ENCODE measurements at regions not wholly inside any gene's neighbourhood (a gene's known extent, or its start where the extent isn't known, plus 50 kb on each side); places are given as distances from the start of the nearest gene placed in this dataset.

DNA sequence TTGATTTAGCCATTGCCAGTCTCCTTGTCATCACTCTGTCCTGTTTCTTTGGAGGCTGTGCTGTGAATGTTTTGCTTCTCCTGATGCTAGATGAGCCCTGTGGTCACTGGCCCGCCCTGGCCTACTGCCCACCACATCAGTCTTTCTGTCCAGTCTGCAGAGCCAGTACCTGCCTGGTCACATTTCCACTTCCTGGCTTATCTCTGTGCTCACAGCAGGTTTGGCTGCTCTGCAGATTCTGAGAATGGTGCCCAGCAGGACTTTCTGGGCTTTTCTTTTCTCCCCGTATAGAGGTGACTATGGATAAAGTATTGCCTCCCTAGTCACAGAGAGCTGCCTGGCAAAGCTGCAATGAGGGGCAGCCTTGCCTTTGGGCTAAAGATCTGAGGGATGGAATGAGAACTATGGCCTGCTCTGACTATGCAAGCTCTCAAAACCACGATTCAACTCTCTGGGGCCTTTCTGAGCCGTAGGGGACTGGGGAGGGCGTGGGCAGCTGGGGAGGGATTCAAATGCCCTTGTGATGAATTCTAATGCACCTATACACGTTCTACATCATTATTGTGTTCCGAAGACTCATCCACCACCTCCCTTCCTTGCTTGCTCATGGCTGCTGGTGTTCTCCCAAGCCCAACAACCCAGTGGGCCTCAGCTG is 410.4 kb upstream of the NPVF start:
- Histone ChIP-seq H3K27ac (replicated peaks) (peak overlapping the region; percentile 63), H3K36me3 (no peaks in the 10 kb centered on the region), H3K27me3 (ENCODE audit: low read depth) (no peaks in the 10 kb centered on the region), H3K4me3 (no peak overlapping the region), H3K9me3 (replicated peaks) (no peaks in the 10 kb centered on the region), H3K4me1 (peaks cover 27% of the 10 kb centered on the region)
- intact Hi-C loops (cut with micrococcal nuclease): no loop called here
- DNase-seq: no peak
- TF ChIP-seq CTCF (IDR thresholded peaks at IDR 0.05; ENCODE audit: borderline replicate concordance): no peak

DNA sequence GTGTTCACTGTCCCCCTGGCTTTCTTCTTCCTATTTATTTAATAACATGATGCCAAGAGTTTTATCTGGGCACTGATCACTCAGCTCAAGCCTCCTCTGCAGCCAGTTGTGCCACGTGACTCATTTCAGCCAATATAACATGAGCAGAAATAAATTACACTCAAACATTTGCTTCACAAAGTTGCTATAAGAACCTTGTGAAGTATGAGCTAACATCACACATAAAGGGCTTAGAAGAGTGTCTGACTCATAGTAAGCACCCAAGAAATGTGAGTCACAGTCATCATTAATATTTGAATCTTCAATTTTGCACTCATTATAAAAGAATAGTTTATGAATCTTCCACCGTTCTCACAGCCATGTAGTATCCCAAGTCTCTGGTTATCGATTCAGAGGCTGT is 414.6 kb upstream of the NPVF start:
- intact Hi-C loops (cut with micrococcal nuclease): no loop called here
- H3K36me3 ChIP-seq: no peaks in the 10 kb centered on the region
- no peaks in the 10 kb centered on the region for H3K9me3 ChIP-seq (replicated peaks)
- no peak overlapping the region for H3K27ac ChIP-seq (replicated peaks)
- peaks cover 7% of the 10 kb centered on the region for H3K4me1 ChIP-seq
- no peak for DNase-seq
- no peak for TF ChIP-seq CTCF (IDR thresholded peaks at IDR 0.05; ENCODE audit: borderline replicate concordance)
- no peaks in the 10 kb centered on the region for H3K27me3 ChIP-seq (ENCODE audit: low read depth)
- H3K4me3 ChIP-seq: no peak overlapping the region

GRCh38 chr7:25643286-25643685 is 415.0 kb upstream of the NPVF start:
- no peaks in the 10 kb centered on the region for H3K36me3 ChIP-seq
- DNase-seq: no peak
- H3K27ac ChIP-seq (replicated peaks): no peak overlapping the region
- H3K4me1 ChIP-seq: peaks cover 3% of the 10 kb centered on the region
- H3K27me3 ChIP-seq (ENCODE audit: low read depth): no peaks in the 10 kb centered on the region
- no peaks in the 10 kb centered on the region for H3K9me3 ChIP-seq (replicated peaks)
- no peak for TF ChIP-seq CTCF (IDR thresholded peaks at IDR 0.05; ENCODE audit: borderline replicate concordance)
- no peak overlapping the region for H3K4me3 ChIP-seq
- intact Hi-C loops (cut with micrococcal nuclease): no loop called here

GRCh38 chr7:25643770-25644394 is 415.6 kb upstream of the NPVF start:
- Histone ChIP-seq H3K9me3 (replicated peaks) (no peaks in the 10 kb centered on the region), H3K27ac (replicated peaks) (peak overlapping the region; percentile 40), H3K27me3 (ENCODE audit: low read depth) (no peaks in the 10 kb centered on the region), H3K36me3 (no peaks in the 10 kb centered on the region), H3K4me3 (no peak overlapping the region), H3K4me1 (no peaks in the 10 kb centered on the region)
- intact Hi-C loops (cut with micrococcal nuclease): no loop called here
- no peak for TF ChIP-seq CTCF (IDR thresholded peaks at IDR 0.05; ENCODE audit: borderline replicate concordance)
- no peak for DNase-seq

DNA sequence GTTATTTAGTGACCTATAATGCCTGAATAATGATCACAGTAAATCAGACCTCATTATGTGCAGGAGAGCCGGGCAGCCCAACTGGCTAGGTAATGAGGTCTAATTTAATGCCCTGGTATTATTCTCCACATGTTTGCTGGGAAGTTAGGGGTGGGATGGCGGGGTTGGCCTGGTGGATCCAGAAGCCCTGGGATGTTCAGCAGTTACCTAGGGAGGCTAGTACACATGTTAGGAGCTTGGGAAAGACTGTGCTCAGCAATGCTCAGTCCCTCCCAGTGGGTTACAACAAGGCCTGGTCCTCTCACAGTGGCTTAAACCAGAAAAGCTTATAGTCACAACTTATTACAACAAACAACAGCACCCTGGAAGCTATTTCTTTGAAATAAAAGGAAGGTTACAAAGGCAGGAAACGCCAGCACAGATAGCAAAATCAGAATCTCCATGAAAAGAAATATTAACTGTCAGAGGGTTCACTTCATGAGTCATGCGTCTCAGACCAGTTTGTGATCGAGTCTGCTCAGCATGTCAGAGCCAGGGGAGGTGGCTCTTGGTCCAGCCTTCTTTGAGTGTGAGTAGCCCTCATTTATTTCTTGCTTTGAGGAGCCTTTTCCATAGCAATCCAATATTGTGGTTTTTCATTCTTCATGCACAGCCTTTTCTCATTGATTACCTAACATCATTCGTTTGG is 418.6 kb upstream of the NPVF start:
- H3K36me3 ChIP-seq: no peaks in the 10 kb centered on the region
- no peaks in the 10 kb centered on the region for H3K4me1 ChIP-seq
- H3K4me3 ChIP-seq: no peak overlapping the region
- no peaks in the 10 kb centered on the region for H3K27me3 ChIP-seq (ENCODE audit: low read depth)
- H3K9me3 ChIP-seq (replicated peaks): no peaks in the 10 kb centered on the region
- H3K27ac ChIP-seq (replicated peaks): no peak overlapping the region
- intact Hi-C loops (cut with micrococcal nuclease): no loop called here
- no peak for DNase-seq
- TF ChIP-seq CTCF (IDR thresholded peaks at IDR 0.05; ENCODE audit: borderline replicate concordance): no peak

Data from left ventricle myocardium inferior (tissue), 1 donor.